Effector memory CD4-positive, alpha-beta T cell (primary cell): ENCODE measurements at regions not wholly inside any gene's neighbourhood (a gene's known extent, or its start where the extent isn't known, plus 50 kb on each side); places are given as distances from the start of the nearest gene placed in this dataset.

Experiments used
- DNase-seq, 3 donors: peaks; one replicate each; pipeline ENCODE4 v3.0.0-alpha.2; 2020
- H3K27ac ChIP-seq: 2 replicates; pipeline ENCODE4 v1.7.0; 2013; ENCODE audit warnings: mild to moderate bottlenecking, low read length, moderate library complexity; ENCODE audit not compliant: insufficient read depth, poor library complexity, severe bottlenecking
- H3K27me3 ChIP-seq: replicated peaks from 2 replicates; pipeline ENCODE4 v1.7.0; 2013; ENCODE audit warnings: mild to moderate bottlenecking, low read length; ENCODE audit not compliant: insufficient read depth, control insufficient read depth, poor library complexity, severe bottlenecking
- H3K36me3 ChIP-seq: 2 replicates; pipeline ENCODE4 v1.7.0; 2013; ENCODE audit warnings: mild to moderate bottlenecking, low read length, moderate library complexity; ENCODE audit not compliant: control insufficient read depth, insufficient read depth
- H3K4me1 ChIP-seq: 2 replicates; pipeline ENCODE4 v1.7.0; 2013; ENCODE audit warnings: low read length, mild to moderate bottlenecking; ENCODE audit not compliant: control insufficient read depth, insufficient read depth, poor library complexity, severe bottlenecking
- H3K4me3 ChIP-seq: 2 replicates; pipeline ENCODE4 v1.7.0; 2013; ENCODE audit warnings: low read length, low read depth, mild to moderate bottlenecking; ENCODE audit not compliant: insufficient read depth, poor library complexity, severe bottlenecking
- H3K9me3 ChIP-seq: 2 replicates; pipeline ENCODE4 v1.7.0; 2013; ENCODE audit warnings: mild to moderate bottlenecking, low read length, moderate library complexity; ENCODE audit not compliant: control insufficient read depth

DNA sequence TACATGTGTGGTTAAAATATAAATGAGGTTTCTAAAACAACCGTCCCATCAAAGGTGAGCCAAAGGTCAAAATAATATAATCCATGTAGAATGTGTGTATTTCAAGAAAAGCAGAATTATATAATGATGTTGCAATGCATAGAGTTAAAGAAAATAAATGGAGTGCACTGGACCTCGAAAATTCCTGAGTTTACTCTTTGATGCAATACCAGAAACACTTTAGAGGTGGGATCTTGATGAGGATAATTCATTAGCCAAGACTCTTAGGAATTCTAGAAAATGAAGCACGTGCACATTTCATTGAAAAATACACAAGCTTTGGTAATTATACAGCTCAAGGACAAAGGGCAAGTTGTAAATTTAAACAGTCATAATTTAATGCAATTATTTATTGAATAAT is 508.9 kb upstream of the ARGLU1 start:
- Histone ChIP-seq H3K27me3 (no peaks in the 10 kb centered on the region), H3K36me3 (no peaks in the 10 kb centered on the region), H3K4me1 (no peaks in the 10 kb centered on the region), H3K4me3 (no peak overlapping the region), H3K27ac (no peak overlapping the region), H3K9me3 (no peaks in the 10 kb centered on the region)
- DNase-seq: no peak

DNA sequence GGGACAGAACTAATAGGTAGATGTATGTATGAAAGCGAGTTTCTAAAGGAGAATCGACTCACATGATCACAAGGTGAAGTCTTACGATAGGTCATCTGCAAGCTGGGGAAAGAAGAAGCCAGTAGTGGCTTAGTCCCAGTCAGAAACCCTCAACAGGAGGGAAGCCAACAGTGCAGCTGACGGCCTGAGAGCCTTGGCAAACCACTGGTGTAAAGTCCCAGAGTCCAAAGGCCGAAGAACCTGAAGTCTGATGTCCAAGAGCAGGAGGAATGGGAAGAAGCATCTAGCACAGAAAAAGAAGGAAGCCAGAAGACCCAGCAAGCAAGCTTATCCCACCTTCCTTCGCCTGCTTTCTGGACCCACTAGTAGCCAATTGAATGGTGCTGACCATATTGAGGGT is 507.6 kb upstream of the ARGLU1 start:
- no peaks in the 10 kb centered on the region for H3K36me3 ChIP-seq
- no peak overlapping the region for H3K4me3 ChIP-seq
- no peak for DNase-seq
- no peak overlapping the region for H3K27ac ChIP-seq
- no peaks in the 10 kb centered on the region for H3K9me3 ChIP-seq
- H3K27me3 ChIP-seq: no peaks in the 10 kb centered on the region
- H3K4me1 ChIP-seq: no peaks in the 10 kb centered on the region

DNA sequence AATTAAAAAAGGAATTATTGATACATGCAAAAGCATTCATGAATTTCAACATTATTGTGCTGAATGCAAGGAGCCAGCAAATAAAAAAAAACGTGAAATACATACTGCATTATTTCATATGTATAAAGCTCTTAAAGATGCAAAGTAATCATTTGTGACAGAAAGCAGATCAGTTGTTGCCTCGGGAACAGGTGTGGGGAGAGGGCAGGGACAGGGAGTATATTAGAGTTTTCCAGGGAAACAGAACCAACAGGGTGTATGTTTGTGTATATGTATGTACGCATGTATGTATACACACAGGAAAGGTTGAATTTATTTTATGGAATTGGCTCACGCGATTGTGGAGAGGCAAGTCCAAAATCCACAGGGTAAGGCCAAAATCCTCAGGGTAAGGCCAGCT is 502.9 kb upstream of the ARGLU1 start:
- H3K27ac ChIP-seq: no peak overlapping the region
- H3K4me3 ChIP-seq: no peak overlapping the region
- no peaks in the 10 kb centered on the region for H3K36me3 ChIP-seq
- H3K27me3 ChIP-seq: no peaks in the 10 kb centered on the region
- DNase-seq: no peak
- H3K4me1 ChIP-seq: no peaks in the 10 kb centered on the region
- H3K9me3 ChIP-seq: no peaks in the 10 kb centered on the region

GRCh38 chr13:107069108-107069776 is 501.3 kb upstream of the ARGLU1 start:
- H3K36me3 ChIP-seq: no peaks in the 10 kb centered on the region
- no peaks in the 10 kb centered on the region for H3K4me1 ChIP-seq
- H3K27ac ChIP-seq: no peak overlapping the region
- H3K4me3 ChIP-seq: no peak overlapping the region
- H3K9me3 ChIP-seq: no peaks in the 10 kb centered on the region
- no peaks in the 10 kb centered on the region for H3K27me3 ChIP-seq
- DNase-seq: no peak

- no peaks in the 10 kb centered on the region for H3K9me3 ChIP-seq
- no peaks in the 10 kb centered on the region for H3K36me3 ChIP-seq
- no peak overlapping the region for H3K4me3 ChIP-seq
- H3K27ac ChIP-seq: no peak overlapping the region
- H3K4me1 ChIP-seq: no peaks in the 10 kb centered on the region
- no peaks in the 10 kb centered on the region for H3K27me3 ChIP-seq
- DNase-seq: no peak
Measured at GRCh38 chr13:107067381-107067780, 499.4 kb upstream of the ARGLU1 start.

DNA sequence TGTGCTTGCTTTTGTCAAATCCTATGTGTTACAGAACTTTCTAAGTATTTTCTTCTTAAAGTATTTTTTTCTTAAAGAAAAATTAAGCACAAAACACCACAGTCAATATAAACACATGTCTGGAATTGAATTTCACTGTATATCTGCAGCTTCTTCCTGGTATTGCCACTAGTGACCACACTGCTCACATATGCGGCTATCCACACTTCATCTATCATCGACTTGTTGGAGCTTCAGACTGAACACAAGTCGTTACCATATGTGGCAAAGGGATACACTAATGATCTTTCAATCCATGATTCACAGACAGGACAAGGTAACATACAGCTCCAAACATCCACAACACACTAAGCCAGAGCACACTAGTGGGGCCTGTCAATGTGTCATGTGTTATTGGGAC is 498.4 kb upstream of the ARGLU1 start:
- no peak for DNase-seq
- no peak overlapping the region for H3K4me3 ChIP-seq

DNA sequence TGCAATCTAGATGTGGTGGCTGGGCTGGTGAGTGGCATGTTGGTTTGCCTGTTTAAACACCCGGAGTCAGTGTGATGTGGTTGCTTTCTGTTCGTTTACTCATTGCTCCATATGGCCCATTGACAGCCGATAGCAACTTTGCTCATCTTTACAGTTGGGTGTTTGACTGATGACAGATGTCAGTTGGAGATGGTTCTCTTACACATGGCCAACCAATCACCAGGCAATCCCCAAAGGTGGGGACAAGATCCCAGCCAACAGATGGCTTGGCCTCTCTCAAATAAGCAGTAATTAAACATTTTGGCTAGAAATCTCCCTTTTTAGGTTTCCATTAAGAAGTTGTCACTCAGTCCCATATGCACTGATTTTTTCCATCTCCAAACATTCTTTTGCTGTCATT is 497.1 kb upstream of the ARGLU1 start:
- Histone ChIP-seq H3K36me3 (no peaks in the 10 kb centered on the region), H3K4me1 (no peaks in the 10 kb centered on the region), H3K9me3 (no peaks in the 10 kb centered on the region), H3K27me3 (no peaks in the 10 kb centered on the region), H3K4me3 (no peak overlapping the region), H3K27ac (no peak overlapping the region)
- no peak for DNase-seq

More for the DNA sequence above, 498.4 kb upstream of the ARGLU1 start:
- Histone ChIP-seq H3K36me3 (no peaks in the 10 kb centered on the region), H3K4me1 (no peaks in the 10 kb centered on the region), H3K27ac (no peak overlapping the region), H3K27me3 (no peaks in the 10 kb centered on the region), H3K9me3 (no peaks in the 10 kb centered on the region)

- Histone ChIP-seq H3K4me3 (no peak overlapping the region), H3K4me1 (no peaks in the 10 kb centered on the region), H3K36me3 (no peaks in the 10 kb centered on the region), H3K27ac (no peak overlapping the region), H3K9me3 (no peaks in the 10 kb centered on the region), H3K27me3 (no peaks in the 10 kb centered on the region)
- no peak for DNase-seq
Measured at GRCh38 chr13:107057028-107057631, 489.2 kb upstream of the ARGLU1 start.

DNA sequence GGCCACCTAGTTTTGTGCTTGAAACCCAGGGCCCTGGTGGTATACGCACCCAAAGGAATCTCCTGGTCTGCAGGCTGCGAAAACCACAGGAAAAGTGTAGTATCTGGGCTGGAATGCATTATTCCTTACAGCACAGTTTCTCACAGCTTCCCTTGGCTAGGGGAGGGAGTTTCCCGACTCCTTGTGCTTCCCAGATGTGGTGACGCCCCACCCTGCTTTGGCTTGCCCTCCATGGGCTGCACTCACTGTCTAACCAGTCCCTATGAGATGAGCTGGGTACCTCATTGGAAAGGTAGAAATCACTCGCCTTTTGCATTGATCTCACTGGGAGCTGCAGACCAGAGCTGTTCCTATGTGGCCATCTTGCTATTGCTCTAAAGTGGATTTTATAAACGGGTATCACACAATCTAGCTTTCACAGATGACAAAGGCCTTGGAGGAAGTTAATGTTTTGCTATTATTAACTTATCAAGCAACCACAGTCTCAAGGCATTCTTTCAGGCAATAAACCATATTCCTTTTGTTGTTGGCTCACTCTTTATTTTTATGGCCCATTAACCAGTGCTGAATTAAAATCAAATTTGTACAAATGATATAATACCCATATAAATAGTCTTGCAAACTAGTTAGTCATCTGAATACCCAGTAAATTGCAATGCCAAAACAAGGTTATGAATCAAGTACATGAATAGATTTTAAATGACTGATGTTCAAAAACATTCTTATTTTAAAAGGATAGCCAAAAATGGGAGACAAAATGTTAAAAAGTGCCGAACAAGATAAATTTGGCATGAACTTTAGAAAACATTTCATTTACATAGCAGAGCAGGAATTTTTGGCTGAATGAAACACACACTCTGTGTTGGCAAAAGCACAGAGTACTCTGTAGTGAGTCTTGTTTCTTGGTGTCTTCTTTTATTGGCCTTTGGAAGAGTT is 475.4 kb upstream of the ARGLU1 start:
- H3K4me1 ChIP-seq: no peaks in the 10 kb centered on the region
- no peak for DNase-seq

DNA sequence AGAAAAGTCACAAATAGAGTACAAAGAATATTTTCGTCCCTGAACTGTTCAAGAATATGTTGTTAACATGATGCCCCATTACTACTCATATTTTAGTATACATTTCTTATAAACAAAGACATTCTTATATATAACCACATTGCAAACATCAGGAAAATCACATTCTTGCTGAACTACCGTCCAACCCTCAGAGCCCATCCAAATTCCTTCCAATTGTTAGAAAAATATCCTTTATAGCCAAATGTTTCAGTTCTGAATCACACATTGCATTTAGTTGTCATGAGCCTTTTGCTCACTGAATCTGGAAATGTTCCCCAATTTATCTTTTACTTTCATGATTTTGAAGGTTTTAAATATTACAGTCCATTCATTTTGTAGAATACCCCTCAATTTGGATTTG is 467.8 kb upstream of the ARGLU1 start:
- Histone ChIP-seq H3K27ac (no peak overlapping the region), H3K36me3 (no peaks in the 10 kb centered on the region), H3K4me3 (no peak overlapping the region), H3K9me3 (no peaks in the 10 kb centered on the region), H3K27me3 (no peaks in the 10 kb centered on the region), H3K4me1 (no peaks in the 10 kb centered on the region)
- DNase-seq: no peak

More for the DNA sequence above, 475.4 kb upstream of the ARGLU1 start:
- H3K9me3 ChIP-seq: no peaks in the 10 kb centered on the region
- H3K4me3 ChIP-seq: no peak overlapping the region
- no peak overlapping the region for H3K27ac ChIP-seq
- H3K36me3 ChIP-seq: no peaks in the 10 kb centered on the region
- no peaks in the 10 kb centered on the region for H3K27me3 ChIP-seq
